Osteoblast (primary cell): ENCODE measurements at regions not wholly inside any gene's neighbourhood (a gene's known extent, or its start where the extent isn't known, plus 50 kb on each side); places are given as distances from the start of the nearest gene placed in this dataset.
"Not testable (repeated sequence)": the region's sequence is repeated elsewhere in the genome, so short reads cannot be mapped to it uniquely, and the experiment has no call there.

Experiments
- DNase-seq: peaks from one replicate; pipeline ENCODE4 v3.0.0; 2011; ENCODE audit warnings: low spot score, mixed read lengths; ENCODE audit not compliant: insufficient read length; ENCODE audit errors: missing footprints
- H2AFZ ChIP-seq: 2 replicates; pipeline ENCODE4 v1.6.0; 2011; ENCODE audit warnings: mild to moderate bottlenecking, low read length
- H3K27ac ChIP-seq: 2 replicates; pipeline ENCODE4 v1.5.1; 2011; ENCODE audit warnings: mild to moderate bottlenecking, low read depth, low read length, moderate library complexity
- H3K27me3 ChIP-seq: 2 replicates; pipeline ENCODE4 v1.6.0; 2012; ENCODE audit warnings: mild to moderate bottlenecking, control low read depth, inconsistent platforms, low read length, moderate library complexity; ENCODE audit not compliant: insufficient read depth
- H3K36me3 ChIP-seq: 2 replicates; pipeline ENCODE4 v1.5.1; 2011; ENCODE audit warnings: mild to moderate bottlenecking, low read length, control low read depth, moderate library complexity; ENCODE audit not compliant: insufficient read depth
- H3K4me1 ChIP-seq: 2 replicates; pipeline ENCODE4 v1.5.1; 2011; ENCODE audit warnings: mild to moderate bottlenecking, low read length, control low read depth, moderate library complexity; ENCODE audit not compliant: insufficient read depth
- H3K4me2 ChIP-seq: 2 replicates; pipeline ENCODE4 v1.6.0; 2011; ENCODE audit warnings: mild to moderate bottlenecking, low read length; ENCODE audit not compliant: insufficient read depth
- H3K4me3 ChIP-seq: fragments of 200-600 bp; sonication (generic); 3 replicates; pipeline ENCODE4 v1.5.1; 2012; ENCODE audit warnings: mild to moderate bottlenecking, low read length, inconsistent platforms; ENCODE audit not compliant: insufficient read depth
- H3K79me2 ChIP-seq: 2 replicates; pipeline ENCODE4 v1.6.0; 2012; ENCODE audit warnings: mild to moderate bottlenecking, low read length, control low read depth, inconsistent platforms; ENCODE audit not compliant: insufficient read depth
- H3K9me3 ChIP-seq: 2 replicates; pipeline ENCODE4 v1.5.1; 2011; ENCODE audit warnings: low read depth, low read length, control low read depth
- H4K20me1 ChIP-seq: 2 replicates; pipeline ENCODE4 v1.6.0; 2012; ENCODE audit warnings: mild to moderate bottlenecking, low read length, control low read depth; ENCODE audit not compliant: insufficient read depth

GRCh38 chr1:121009216-121010057, 119.9 kb downstream of the PPIAL4A start:
- not testable (repeated sequence) for H3K9me3 ChIP-seq, H3K79me2 ChIP-seq, H3K4me1 ChIP-seq, H3K36me3 ChIP-seq, H3K4me3 ChIP-seq, H4K20me1 ChIP-seq, H3K27ac ChIP-seq, H2AFZ ChIP-seq, H3K4me2 ChIP-seq
- H3K27me3 ChIP-seq = peaks cover 22% of the 10 kb centered on the region
- DNase-seq = peak; percentile 1

GRCh38 chr1:121010141-121010540, 120.6 kb downstream of the PPIAL4A start:
- not testable (repeated sequence) for H3K4me3 ChIP-seq

GRCh38 chr1:121013181-121013580, 123.6 kb downstream of the PPIAL4A start:
- H2AFZ ChIP-seq, H3K4me3 ChIP-seq, H3K4me2 ChIP-seq, DNase-seq, H3K27me3 ChIP-seq, H4K20me1 ChIP-seq, H3K79me2 ChIP-seq, H3K4me1 ChIP-seq, H3K27ac ChIP-seq, H3K36me3 ChIP-seq, H3K9me3 ChIP-seq: not testable (repeated sequence)

More at GRCh38 chr1:121010141-121010540, 120.6 kb downstream of the PPIAL4A start:
- not testable (repeated sequence) for H3K4me2 ChIP-seq, DNase-seq, H3K36me3 ChIP-seq, H3K79me2 ChIP-seq, H3K27ac ChIP-seq, H3K9me3 ChIP-seq, H3K4me1 ChIP-seq, H2AFZ ChIP-seq, H4K20me1 ChIP-seq
- peaks cover 22% of the 10 kb centered on the region for H3K27me3 ChIP-seq

GRCh38 chr1:121016182-121017028, 126.8 kb downstream of the PPIAL4A start:
- H3K27ac ChIP-seq, H3K9me3 ChIP-seq, H3K4me2 ChIP-seq, H4K20me1 ChIP-seq, H2AFZ ChIP-seq, H3K79me2 ChIP-seq, H3K36me3 ChIP-seq, H3K27me3 ChIP-seq, H3K4me1 ChIP-seq, H3K4me3 ChIP-seq: not testable (repeated sequence)
- peak; percentile 81 for DNase-seq

- H3K4me1 ChIP-seq = not testable (repeated sequence)
Observed at GRCh38 chr1:121019715-121020349, 130.3 kb downstream of the PPIAL4A start.

GRCh38 chr1:121020350-121021236, 131.0 kb downstream of the PPIAL4A start:
- H3K4me1 ChIP-seq, H3K27ac ChIP-seq, DNase-seq, H3K27me3 ChIP-seq, H3K9me3 ChIP-seq, H3K79me2 ChIP-seq, H2AFZ ChIP-seq, H3K36me3 ChIP-seq, H4K20me1 ChIP-seq: not testable (repeated sequence)
- peak overlapping the region; percentile 57 for H3K4me3 ChIP-seq
- H3K4me2 ChIP-seq = peak overlapping the region; percentile 36

More at GRCh38 chr1:121019715-121020349, 130.3 kb downstream of the PPIAL4A start:
- not testable (repeated sequence) for H3K36me3 ChIP-seq, H3K27me3 ChIP-seq, H3K9me3 ChIP-seq, H2AFZ ChIP-seq, H3K79me2 ChIP-seq, DNase-seq, H3K4me3 ChIP-seq, H4K20me1 ChIP-seq, H3K4me2 ChIP-seq, H3K27ac ChIP-seq

GRCh38 chr1:121021716-121022115, 132.1 kb downstream of the PPIAL4A start:
- H3K27ac ChIP-seq, H2AFZ ChIP-seq, H3K79me2 ChIP-seq, DNase-seq, H3K27me3 ChIP-seq, H4K20me1 ChIP-seq, H3K4me1 ChIP-seq, H3K4me3 ChIP-seq, H3K9me3 ChIP-seq, H3K36me3 ChIP-seq, H3K4me2 ChIP-seq: not testable (repeated sequence)

GRCh38 chr1:121032878-121033494, 143.4 kb downstream of the PPIAL4A start:
- H4K20me1 ChIP-seq, H3K27ac ChIP-seq, H3K36me3 ChIP-seq, H3K4me2 ChIP-seq, H3K9me3 ChIP-seq, H3K79me2 ChIP-seq, H2AFZ ChIP-seq, H3K4me1 ChIP-seq, DNase-seq, H3K4me3 ChIP-seq, H3K27me3 ChIP-seq: not testable (repeated sequence)
